HPDE6-E6E7 (cell line): ENCODE measurements at regions not wholly inside any gene's neighbourhood (a gene's known extent, or its start where the extent isn't known, plus 50 kb on each side); places are given as distances from the start of the nearest gene placed in this dataset.

Experiments
- DNase-seq: peaks from one replicate; pipeline ENCODE4 v3.0.0; 2011; ENCODE audit warnings: missing footprints; ENCODE audit errors: extremely low spot score

- no peak for DNase-seq
These were observed 189.8 kb downstream of the TMEM18 start for GRCh38 chr2:487186-488079.

- DNase-seq = no peak
These were observed 190.8 kb downstream of the TMEM18 start for GRCh38 chr2:486371-486770.

GRCh38 chr2:481388-481787, 193.5 kb upstream of the ALKAL2 start:
- DNase-seq = no peak

- no peak for DNase-seq
These were observed 191.7 kb upstream of the ALKAL2 start for GRCh38 chr2:479490-480176.

DNA sequence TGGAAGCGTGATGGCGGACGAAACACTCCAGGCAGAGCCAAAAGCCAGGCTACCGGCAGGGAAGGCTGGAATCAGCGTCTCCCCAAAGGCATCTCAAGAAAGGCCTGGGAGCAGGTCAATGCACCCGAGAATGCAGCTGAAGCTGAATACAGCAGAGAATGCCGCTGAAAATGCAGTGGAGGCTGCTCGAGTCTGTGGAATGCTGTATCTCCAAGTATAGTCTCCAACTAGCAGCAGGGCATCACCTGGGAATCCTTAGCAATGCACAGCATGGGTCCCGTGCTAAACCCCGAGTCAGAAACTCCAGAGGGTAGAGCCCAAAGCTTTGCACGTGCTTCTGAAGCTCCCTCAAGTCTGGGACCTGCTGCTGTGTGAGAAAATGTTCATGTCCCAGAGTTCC, 191.1 kb upstream of the ALKAL2 start:
- DNase-seq = no peak

GRCh38 chr2:471560-471959, 183.7 kb upstream of the ALKAL2 start:
- no peak for DNase-seq

- no peak for DNase-seq
These were observed 181.6 kb upstream of the ALKAL2 start for GRCh38 chr2:469514-469913.

DNA sequence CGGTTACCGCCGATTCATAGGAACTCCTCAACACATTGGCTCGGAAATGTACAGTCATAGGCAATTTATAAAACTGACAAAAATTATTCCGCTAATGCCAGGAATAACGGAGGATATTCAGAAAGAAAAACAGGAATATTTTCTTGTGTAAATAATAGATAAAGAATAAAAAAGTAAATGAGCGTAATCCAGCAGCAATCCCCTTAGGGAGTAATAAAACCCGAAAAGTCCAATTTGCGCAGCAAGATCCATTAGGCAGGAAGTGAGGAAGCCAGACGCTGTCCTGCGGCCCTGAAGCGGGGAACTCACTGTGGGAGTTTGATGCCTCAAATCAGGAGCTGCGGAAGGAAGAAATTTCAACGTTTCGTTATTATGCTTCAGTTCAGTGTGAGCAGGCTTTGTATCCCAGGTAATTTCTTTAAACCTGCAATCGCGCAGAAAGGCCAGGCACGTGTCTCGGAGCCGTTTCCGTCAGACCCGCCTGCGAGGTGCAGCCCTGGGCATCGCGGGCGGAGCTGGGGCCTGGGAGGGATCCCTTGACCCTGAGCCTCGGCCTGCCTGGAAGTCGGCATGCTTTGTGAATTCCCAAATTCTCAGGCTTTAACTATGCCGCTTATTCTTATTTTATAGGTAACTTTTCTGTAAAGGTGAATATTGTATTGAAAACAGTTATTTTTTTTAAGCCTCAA, 180.9 kb upstream of the ALKAL2 start:
- DNase-seq = no peak

DNA sequence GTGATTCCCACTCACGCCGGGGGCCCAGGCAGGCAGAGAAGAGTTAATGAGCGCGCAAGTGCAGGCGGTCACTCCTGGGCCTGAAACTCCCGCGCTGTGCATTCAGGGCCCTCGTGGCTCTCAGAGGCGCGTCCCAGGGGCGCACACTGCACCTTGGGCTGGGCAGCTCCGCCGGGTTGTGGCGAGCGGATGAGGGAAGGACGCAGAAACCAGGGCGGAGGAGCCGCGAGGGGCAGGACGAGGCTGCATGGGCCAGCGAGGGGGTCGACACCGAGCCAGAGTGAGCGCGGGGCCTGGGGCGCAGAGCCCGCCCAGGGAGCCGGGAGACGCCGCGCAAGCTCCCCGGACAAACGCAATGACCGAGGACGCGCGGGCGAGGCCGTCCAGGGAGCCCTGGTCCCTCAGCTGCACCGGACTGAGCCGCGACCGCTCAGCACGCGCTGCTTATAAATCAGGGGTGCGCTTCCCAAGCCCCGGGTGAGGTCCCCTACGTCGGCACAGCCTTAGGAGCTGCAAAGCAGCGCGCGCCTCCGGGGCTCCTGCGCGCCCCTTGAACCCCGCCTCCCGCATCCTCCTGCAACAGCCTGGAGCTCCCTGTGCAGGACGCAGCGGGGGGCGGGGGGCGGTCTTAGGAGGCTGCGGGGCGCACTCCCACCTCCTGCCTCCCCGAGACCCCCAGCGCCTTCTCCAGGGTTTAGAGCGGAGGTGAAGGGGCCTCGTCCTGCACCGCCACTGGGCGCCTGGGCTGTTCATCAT, 180.2 kb upstream of the ALKAL2 start:
- DNase-seq = no peak

- no peak for DNase-seq
These were observed 179.6 kb upstream of the ALKAL2 start for GRCh38 chr2:467543-467891.

- no peak for DNase-seq
These were observed 179.2 kb upstream of the ALKAL2 start for GRCh38 chr2:467101-467500.

- DNase-seq = no peak
These were observed 176.8 kb upstream of the ALKAL2 start for GRCh38 chr2:464562-465309.

- DNase-seq = no peak
These were observed 173.0 kb upstream of the ALKAL2 start for GRCh38 chr2:460861-461260.

GRCh38 chr2:459931-460330, 172.0 kb upstream of the ALKAL2 start:
- no peak for DNase-seq

DNA sequence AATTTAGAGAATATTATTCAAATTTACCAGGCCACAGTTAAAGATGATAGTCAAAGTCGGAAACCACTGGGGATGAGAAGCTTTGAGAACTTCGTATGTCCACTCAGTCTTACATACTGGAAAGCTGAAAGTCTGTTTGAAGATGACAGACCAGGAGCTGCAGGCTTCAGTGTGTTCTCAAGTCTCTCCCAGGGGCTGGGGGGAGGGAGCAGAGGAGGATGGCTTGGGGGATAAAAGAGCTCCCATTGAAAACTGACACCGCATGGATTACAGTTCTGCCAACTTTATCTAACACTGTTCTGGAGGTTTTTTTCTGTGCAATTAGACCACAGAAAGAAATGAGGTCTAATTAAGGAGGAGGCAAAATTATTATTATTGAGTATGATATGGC, 170.5 kb upstream of the ALKAL2 start:
- no peak for DNase-seq

DNA sequence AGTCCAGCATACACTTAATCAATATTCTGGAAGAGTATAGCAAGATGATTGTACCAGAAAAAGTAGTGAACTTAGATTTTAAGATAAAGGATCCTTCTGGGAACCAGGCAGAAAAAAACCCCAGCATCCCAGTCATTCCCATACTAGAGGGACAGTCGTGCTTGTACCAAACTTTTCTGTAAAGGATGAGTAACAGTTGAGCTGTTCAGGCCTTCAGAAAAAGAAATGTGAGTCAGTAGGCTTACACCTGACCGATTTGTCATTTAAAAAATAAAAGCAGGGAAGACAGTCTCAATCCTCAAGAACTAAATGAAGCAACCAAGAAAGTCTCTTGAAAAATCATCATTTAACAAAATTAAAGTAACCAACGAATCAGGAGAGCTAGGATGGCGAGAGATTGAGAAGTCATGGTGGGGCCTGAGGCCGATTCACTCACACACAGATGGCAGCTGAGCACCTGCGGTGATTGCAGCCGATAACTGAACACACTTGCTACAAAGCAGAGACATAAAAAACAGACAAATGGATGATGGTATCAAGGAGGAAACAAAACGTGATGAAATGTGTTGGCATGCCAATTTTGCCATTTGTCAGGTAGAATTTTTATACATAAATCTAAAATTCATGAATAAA, 170.0 kb upstream of the ALKAL2 start:
- no peak for DNase-seq

- no peak for DNase-seq
These were observed 169.4 kb upstream of the ALKAL2 start for GRCh38 chr2:457262-457661.

DNA sequence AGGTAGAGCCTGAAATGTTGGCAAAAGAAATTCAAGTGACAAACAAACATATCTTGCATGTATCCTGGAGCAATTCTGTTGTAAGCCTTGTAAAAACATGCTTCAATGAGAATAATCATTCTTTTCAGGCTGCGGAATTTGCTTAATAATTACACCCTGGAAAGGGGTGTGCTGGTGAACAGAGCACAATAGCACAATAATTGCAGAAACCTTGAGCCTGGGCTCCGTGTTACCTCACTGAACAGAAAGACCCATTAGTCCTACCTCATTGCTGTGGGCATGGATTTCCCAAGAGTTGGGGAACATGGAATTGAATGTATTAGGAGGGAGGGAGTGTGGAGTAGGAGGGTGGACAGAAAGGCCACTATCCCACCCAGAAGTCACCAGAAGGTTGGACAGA, 168.0 kb upstream of the ALKAL2 start:
- no peak for DNase-seq

DNA sequence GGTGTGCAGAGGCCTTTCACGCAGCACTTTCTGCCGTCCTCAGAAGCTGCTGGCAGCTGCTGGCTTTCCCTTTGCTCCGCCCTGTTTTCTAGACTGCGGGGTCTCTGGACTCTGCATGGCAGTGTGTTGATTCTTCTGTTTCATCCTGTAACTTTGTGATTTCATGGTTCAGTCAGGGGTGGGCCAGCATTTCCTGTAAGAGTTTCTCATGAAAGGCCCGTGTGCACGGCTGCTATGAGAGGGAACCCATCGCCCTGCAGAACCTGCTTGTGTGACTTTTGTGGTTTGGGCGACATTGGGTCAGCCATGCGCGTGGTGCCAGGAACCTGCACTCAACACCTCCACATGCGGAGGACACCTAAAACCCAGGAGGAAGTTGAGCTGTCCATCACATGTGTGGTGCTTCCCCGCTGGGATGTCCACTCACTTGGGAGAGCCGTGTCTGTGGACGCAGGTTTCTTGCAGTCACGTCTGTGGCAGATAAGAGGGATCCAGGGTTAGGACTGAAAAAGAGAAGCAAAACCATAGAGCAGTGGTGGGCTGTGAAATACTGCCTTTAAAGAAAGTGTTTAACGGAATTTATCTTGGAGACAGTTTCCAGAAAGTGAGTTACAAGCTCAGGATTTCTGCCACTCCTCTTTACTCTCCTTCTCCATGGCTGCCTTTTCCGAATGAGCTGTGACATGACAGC, 167.3 kb upstream of the ALKAL2 start:
- DNase-seq = no peak

DNA sequence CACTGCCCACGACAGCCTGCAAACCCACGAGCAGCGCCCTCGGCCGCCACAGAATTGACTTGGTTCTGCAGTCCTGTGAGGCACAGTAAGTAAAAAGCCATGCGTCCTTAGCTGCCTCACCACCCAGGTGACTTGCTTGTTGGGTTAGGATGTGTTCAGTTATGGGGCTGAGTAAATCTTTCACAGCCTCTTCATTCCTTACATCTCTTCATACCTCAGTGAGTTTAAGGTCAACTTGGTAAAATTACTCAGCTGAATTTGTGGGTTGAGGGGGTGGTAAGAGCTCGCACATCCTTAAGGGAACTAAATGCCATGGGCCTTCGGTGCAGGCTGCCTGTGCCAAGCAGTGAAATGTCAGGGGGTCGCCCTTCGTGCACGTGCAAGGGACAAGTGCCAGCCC, 165.2 kb upstream of the ALKAL2 start:
- no peak for DNase-seq
